Dermis microvascular lymphatic vessel endothelial cell (primary cell): ENCODE measurements at regions not wholly inside any gene's neighbourhood (a gene's known extent, or its start where the extent isn't known, plus 50 kb on each side); places are given as distances from the start of the nearest gene placed in this dataset.
"Not testable (repeated sequence)": the region's sequence is repeated elsewhere in the genome, so short reads cannot be mapped to it uniquely, and the experiment has no call there.

Experiments used
- DNase-seq, 2 donors: peaks; one replicate each; pipeline versions ENCODE4 v3.0.0 to v3.0.0-alpha.2; 2010; ENCODE audit warnings: low read depth in 2 of 2

GRCh38 chr3:6667354-6667753 is 193.6 kb upstream of the GRM7 start:
- DNase-seq, result no peak

GRCh38 chr3:6671363-6671762 is 189.6 kb upstream of the GRM7 start:
- no peak for DNase-seq

GRCh38 chr3:6679510-6679909 is 181.4 kb upstream of the GRM7 start:
- DNase-seq, result no peak

GRCh38 chr3:6680119-6680806 is 180.7 kb upstream of the GRM7 start:
- DNase-seq, result no peak

GRCh38 chr3:6697285-6697684 is 163.6 kb upstream of the GRM7 start:
- DNase-seq, result no peak

GRCh38 chr3:6697722-6698121 is 163.2 kb upstream of the GRM7 start:
- DNase-seq, result no peak

- not testable (repeated sequence) for DNase-seq
Observed at GRCh38 chr3:6704817-6705216, 156.1 kb upstream of the GRM7 start.

- no peak for DNase-seq
Observed at GRCh38 chr3:6706777-6707176, 154.1 kb upstream of the GRM7 start.

- no peak for DNase-seq
Observed at GRCh38 chr3:6709178-6709577, 151.7 kb upstream of the GRM7 start.

- no peak for DNase-seq
Observed at GRCh38 chr3:6714962-6715361, 146.0 kb upstream of the GRM7 start.

GRCh38 chr3:6716420-6716819 is 144.5 kb upstream of the GRM7 start:
- DNase-seq, result no peak

GRCh38 chr3:6717026-6717943 is 143.6 kb upstream of the GRM7 start:
- no peak for DNase-seq

- DNase-seq, result no peak
Observed at GRCh38 chr3:6719999-6720398, 140.9 kb upstream of the GRM7 start.

- no peak for DNase-seq
Observed at GRCh38 chr3:6721491-6721890, 139.4 kb upstream of the GRM7 start.

- no peak for DNase-seq
Observed at GRCh38 chr3:6723205-6723604, 137.7 kb upstream of the GRM7 start.

- DNase-seq, result no peak
Observed at GRCh38 chr3:6726811-6727210, 134.1 kb upstream of the GRM7 start.

GRCh38 chr3:6732807-6733206 is 128.1 kb upstream of the GRM7 start:
- DNase-seq, result no peak

GRCh38 chr3:6733699-6734394 is 127.1 kb upstream of the GRM7 start:
- DNase-seq, result no peak

- no peak for DNase-seq
Observed at GRCh38 chr3:6734395-6734746, 126.5 kb upstream of the GRM7 start.

GRCh38 chr3:6736836-6737629 is 123.9 kb upstream of the GRM7 start:
- no peak for DNase-seq

GRCh38 chr3:6737630-6738029 is 123.3 kb upstream of the GRM7 start:
- DNase-seq, result no peak

GRCh38 chr3:6739288-6739687 is 121.6 kb upstream of the GRM7 start:
- DNase-seq, result no peak
